Mesendoderm (in vitro differentiated cells): ENCODE measurements at regions not wholly inside any gene's neighbourhood (a gene's known extent, or its start where the extent isn't known, plus 50 kb on each side); places are given as distances from the start of the nearest gene placed in this dataset. TPM values are rescaled to one million over a fixed set of nuclear protein-coding genes. Genes with fewer than 3 reads are reported as not detected.

ENCODE experiments used
- DNase-seq: peaks from one replicate; pipeline ENCODE4 v3.0.0; 2013
- H2AK5ac ChIP-seq: 2 replicates; pipeline ENCODE4 v1.6.1; 2013; ENCODE audit warnings: low read length, inconsistent platforms
- H2BK120ac ChIP-seq: 2 replicates; pipeline ENCODE4 v1.6.1; 2013; ENCODE audit warnings: low read depth, mild to moderate bottlenecking, low read length, moderate library complexity, mixed read lengths
- H2BK15ac ChIP-seq: replicated peaks from 2 replicates; pipeline ENCODE4 v1.6.1; 2013; ENCODE audit warnings: low read depth, mild to moderate bottlenecking, moderate library complexity
- H2BK5ac ChIP-seq: 2 replicates; pipeline ENCODE4 v1.6.1; 2013; ENCODE audit warnings: low read length, inconsistent platforms
- H3K18ac ChIP-seq: 2 replicates; pipeline ENCODE4 v1.6.1; 2013; ENCODE audit warnings: mild to moderate bottlenecking, low read length, mixed read lengths
- H3K23ac ChIP-seq: one replicate; pipeline ENCODE4 v1.6.1; 2013; ENCODE audit warnings: low read length
- H3K27ac ChIP-seq: 2 replicates; pipeline ENCODE4 v1.5.1; 2013; ENCODE audit warnings: low read depth, mild to moderate bottlenecking, inconsistent platforms, low read length, moderate library complexity
- H3K27me3 ChIP-seq: 2 replicates; pipeline ENCODE4 v1.6.1; 2013; ENCODE audit warnings: low read length, control low read depth, mild to moderate bottlenecking, inconsistent platforms; ENCODE audit not compliant: insufficient read depth, poor library complexity
- H3K36me3 ChIP-seq: 2 replicates; pipeline ENCODE4 v1.6.1; 2013; ENCODE audit warnings: low read length, inconsistent platforms; ENCODE audit not compliant: control insufficient read depth, insufficient read depth
- H3K4ac ChIP-seq: one replicate; pipeline ENCODE4 v1.6.1; 2013; ENCODE audit warnings: low read depth, mild to moderate bottlenecking, low read length, moderate library complexity
- H3K4me1 ChIP-seq: 2 replicates; pipeline ENCODE4 v1.6.1; 2013; ENCODE audit warnings: low read depth, low read length, inconsistent platforms; ENCODE audit not compliant: control insufficient read depth
- H3K4me2 ChIP-seq: 2 replicates; pipeline ENCODE4 v1.6.1; 2013; ENCODE audit warnings: low read length
- H3K4me3 ChIP-seq: 2 replicates; pipeline ENCODE4 v1.5.1; 2013; ENCODE audit warnings: mild to moderate bottlenecking, low read length
- H3K56ac ChIP-seq: one replicate; pipeline ENCODE4 v1.6.1; 2013; ENCODE audit warnings: low read length
- H3K79me1 ChIP-seq: 2 replicates; pipeline ENCODE4 v1.6.1; 2013; ENCODE audit warnings: low read length, inconsistent platforms
- H3K79me2 ChIP-seq: 2 replicates; pipeline ENCODE4 v1.6.1; 2013; ENCODE audit warnings: mild to moderate bottlenecking, low read length; ENCODE audit not compliant: control insufficient read depth, insufficient read depth
- H3K9ac ChIP-seq: 2 replicates; pipeline ENCODE4 v1.6.1; 2013; ENCODE audit warnings: low read length, inconsistent platforms
- H4K5ac ChIP-seq: one replicate; pipeline ENCODE4 v1.6.1; 2013; ENCODE audit warnings: low read length
- H4K8ac ChIP-seq: one replicate; pipeline ENCODE4 v1.6.1; 2013; ENCODE audit warnings: low read depth, mild to moderate bottlenecking, control low read depth, low read length, moderate library complexity
- WGBS: extraction: QIAGEN DNeasy Blood & Tissue Kit; methylation state at CpG from one replicate; pipeline ENCODE4 v1.1.7; 2013; ENCODE audit warnings: low lambda C conversion rate, missing lambda C conversion rate; ENCODE audit not compliant: insufficient coverage; ENCODE audit errors: extremely low coverage; 5-methylcytosine and 5-hydroxymethylcytosine counted together
- small RNA-seq: library from polyadenylated mRNA; stranded (forward); fragments of <200 nt; extraction: miRNeasy Mini kit (QIAGEN cat#:217004); gene quantifications from one replicate; pipeline ENCODE3, GENCODE V24; 2013; ENCODE audit not compliant: insufficient read depth

DNA sequence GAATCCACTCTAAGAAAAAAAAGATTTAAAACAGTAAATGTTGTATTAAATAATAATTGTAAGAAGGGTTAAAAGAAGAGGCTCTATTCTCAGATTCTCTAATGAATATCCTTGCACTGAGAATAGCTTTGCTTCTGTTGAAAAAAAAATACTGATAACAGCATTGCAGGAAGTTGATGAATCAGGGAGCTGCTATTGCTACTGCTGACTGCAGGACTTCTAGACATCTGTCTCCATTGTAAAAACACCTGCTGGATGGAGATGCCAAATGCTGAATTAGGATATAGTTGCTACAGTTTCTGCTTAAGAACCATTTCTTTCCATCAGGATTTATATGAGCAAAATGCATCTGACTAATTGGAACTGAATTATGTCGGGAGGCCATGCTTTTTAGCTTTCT, 50.3 kb upstream of the ANP32D start:
- Histone ChIP-seq H2AK5ac (no peak overlapping the region), H3K23ac (no peak overlapping the region), H2BK15ac (no peak overlapping the region), H2BK120ac (no peak overlapping the region), H3K36me3 (no peaks in the 10 kb centered on the region), H3K4ac (no peak overlapping the region), H3K4me1 (no peaks in the 10 kb centered on the region), H3K4me3 (no peak overlapping the region), H3K27me3 (no peaks in the 10 kb centered on the region), H3K79me1 (no peaks in the 10 kb centered on the region), H4K8ac (no peak overlapping the region), H3K56ac (no peak overlapping the region), H3K18ac (no peak overlapping the region), H3K4me2 (no peak overlapping the region), H2BK5ac (no peak overlapping the region), H4K5ac (no peak overlapping the region), H3K79me2 (no peaks in the 10 kb centered on the region), H3K27ac (no peak overlapping the region), H3K9ac (no peak overlapping the region)
- no peak for DNase-seq
- no CpG with 5 or more reads among the region's 1 CpG for WGBS

Small RNA genes lying in the stretch of these regions (small RNA-seq; reads per million reads assigned to genes)
- not detected for gene OR8S21P
